SKM-1 (cell line): ENCODE measurements at regions not wholly inside any gene's neighbourhood (a gene's known extent, or its start where the extent isn't known, plus 50 kb on each side); places are given as distances from the start of the nearest gene placed in this dataset.
A peak's percentile ranks its signal among the peaks of the same experiment; 100 is the strongest.

Experiments used
- DNase-seq: peaks from one replicate; lab custom pipeline; 2025; ENCODE audit not compliant: unreplicated experiment; lab: John Stamatoyannopoulos, UW

- DNase-seq: no peak
Observed at GRCh38 chr12:93102312-93102711, 173.2 kb upstream of the EEA1 start.

GRCh38 chr12:93102744-93103143 lies 173.6 kb upstream of the EEA1 start:
- no peak for DNase-seq

GRCh38 chr12:93103154-93103553 lies 174.1 kb upstream of the EEA1 start:
- DNase-seq: no peak

GRCh38 chr12:93104535-93104934 lies 175.4 kb upstream of the EEA1 start:
- no peak for DNase-seq

GRCh38 chr12:93106910-93107309 lies 177.8 kb upstream of the EEA1 start:
- DNase-seq: no peak

GRCh38 chr12:93107514-93108312 lies 178.6 kb upstream of the EEA1 start:
- DNase-seq: no peak

GRCh38 chr12:93108985-93109384 lies 179.9 kb upstream of the EEA1 start:
- no peak for DNase-seq

GRCh38 chr12:93109551-93110203 lies 180.6 kb upstream of the EEA1 start:
- no peak for DNase-seq

GRCh38 chr12:93111773-93112172 lies 182.7 kb upstream of the EEA1 start:
- no peak for DNase-seq

GRCh38 chr12:93113317-93114006 lies 184.4 kb upstream of the EEA1 start:
- DNase-seq: no peak

GRCh38 chr12:93115198-93115601 lies 186.1 kb upstream of the EEA1 start:
- no peak for DNase-seq

- DNase-seq: no peak
Observed at GRCh38 chr12:93115646-93116045, 186.6 kb upstream of the EEA1 start.

- DNase-seq: no peak
Observed at GRCh38 chr12:93116632-93117031, 187.5 kb upstream of the EEA1 start.

- DNase-seq: no peak
Observed at GRCh38 chr12:93121729-93122488, 192.8 kb upstream of the EEA1 start.

GRCh38 chr12:93122569-93123091 lies 193.5 kb upstream of the EEA1 start:
- DNase-seq: no peak

- no peak for DNase-seq
Observed at GRCh38 chr12:93125126-93125525, 196.0 kb upstream of the EEA1 start.

- DNase-seq: no peak
Observed at GRCh38 chr12:93126069-93126474, 197.0 kb upstream of the EEA1 start.

GRCh38 chr12:93127107-93127560 lies 198.0 kb upstream of the EEA1 start:
- DNase-seq: no peak

- DNase-seq: peak; percentile 38
Observed at GRCh38 chr12:93127582-93128331, 198.7 kb upstream of the EEA1 start.

- no peak for DNase-seq
Observed at GRCh38 chr12:93128332-93128707, 199.2 kb upstream of the EEA1 start.
